ENCODE measurements at regions not wholly inside any gene's neighbourhood (a gene's known extent, or its start where the extent isn't known, plus 50 kb on each side); places are given as distances from the start of the nearest gene placed in this dataset.

DNA sequence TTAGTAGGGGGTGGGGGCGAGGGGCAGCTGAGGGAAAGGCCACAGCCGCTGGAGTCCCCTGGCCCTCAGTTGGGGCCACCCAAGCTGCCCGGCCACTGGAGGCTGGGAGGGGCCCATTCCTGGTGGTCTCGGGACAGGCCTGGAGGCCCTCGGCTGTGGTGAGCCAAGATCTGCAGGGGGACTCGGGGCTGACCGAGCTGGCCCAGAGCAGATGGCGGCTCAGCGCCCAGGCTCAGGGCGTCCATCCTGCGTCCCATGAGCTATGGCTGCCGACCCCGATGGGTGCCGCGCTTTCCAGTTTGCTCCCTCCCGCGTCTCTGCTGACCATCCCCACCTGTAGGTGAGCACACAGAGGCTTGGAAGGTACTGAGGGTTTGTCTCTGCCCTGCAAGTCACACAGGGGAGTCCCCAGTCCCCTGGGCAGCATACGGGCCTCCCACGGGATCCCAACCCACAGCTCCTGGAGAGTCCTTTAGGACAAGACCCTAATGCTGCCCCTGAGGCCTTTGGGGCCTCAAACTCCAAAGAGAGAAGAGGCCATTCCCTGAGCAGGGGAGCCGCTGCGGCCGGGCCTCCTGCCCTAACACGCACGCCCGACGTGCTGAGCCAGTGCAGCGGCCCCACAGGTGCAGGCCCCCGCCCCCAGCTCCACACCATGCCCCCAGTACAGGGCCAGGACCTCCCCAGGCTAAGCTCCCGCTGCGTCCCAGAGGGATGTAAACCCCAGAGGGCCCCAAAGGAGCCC is 107.2 kb downstream of the MICALL2 start:
- H3K27me3 ChIP-seq: peaks cover 44% of the 10 kb centered on the region
- intact Hi-C loops (cut with DNase I): no loop called here
- no peak overlapping the region for H3K4me3 ChIP-seq
- TF ChIP-seq, protein P1, sequence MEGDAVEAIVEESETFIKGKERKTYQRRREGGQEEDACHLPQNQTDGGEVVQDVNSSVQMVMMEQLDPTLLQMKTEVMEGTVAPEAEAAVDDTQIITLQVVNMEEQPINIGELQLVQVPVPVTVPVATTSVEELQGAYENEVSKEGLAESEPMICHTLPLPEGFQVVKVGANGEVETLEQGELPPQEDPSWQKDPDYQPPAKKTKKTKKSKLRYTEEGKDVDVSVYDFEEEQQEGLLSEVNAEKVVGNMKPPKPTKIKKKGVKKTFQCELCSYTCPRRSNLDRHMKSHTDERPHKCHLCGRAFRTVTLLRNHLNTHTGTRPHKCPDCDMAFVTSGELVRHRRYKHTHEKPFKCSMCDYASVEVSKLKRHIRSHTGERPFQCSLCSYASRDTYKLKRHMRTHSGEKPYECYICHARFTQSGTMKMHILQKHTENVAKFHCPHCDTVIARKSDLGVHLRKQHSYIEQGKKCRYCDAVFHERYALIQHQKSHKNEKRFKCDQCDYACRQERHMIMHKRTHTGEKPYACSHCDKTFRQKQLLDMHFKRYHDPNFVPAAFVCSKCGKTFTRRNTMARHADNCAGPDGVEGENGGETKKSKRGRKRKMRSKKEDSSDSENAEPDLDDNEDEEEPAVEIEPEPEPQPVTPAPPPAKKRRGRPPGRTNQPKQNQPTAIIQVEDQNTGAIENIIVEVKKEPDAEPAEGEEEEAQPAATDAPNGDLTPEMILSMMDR (IDR thresholded peaks at IDR 0.05): no peak
- no peak for TF ChIP-seq POLR2A (IDR thresholded peaks at IDR 0.05)
- H3K9me3 ChIP-seq (replicated peaks in 1 of 3): no peaks in the 10 kb centered on the region
- WGBS, 4 donors: 67 to 82% (median 80%) methylated on average over 4 to 30 of the region's 30 CpGs
- no peaks in the 10 kb centered on the region for H3K36me3 ChIP-seq (replicated peaks in 1 of 2)
- no peaks in the 10 kb centered on the region for H3K4me1 ChIP-seq (replicated peaks in 1 of 2)
- DNase-seq: no peak
- H3K27ac ChIP-seq: no peak overlapping the region

DNA sequence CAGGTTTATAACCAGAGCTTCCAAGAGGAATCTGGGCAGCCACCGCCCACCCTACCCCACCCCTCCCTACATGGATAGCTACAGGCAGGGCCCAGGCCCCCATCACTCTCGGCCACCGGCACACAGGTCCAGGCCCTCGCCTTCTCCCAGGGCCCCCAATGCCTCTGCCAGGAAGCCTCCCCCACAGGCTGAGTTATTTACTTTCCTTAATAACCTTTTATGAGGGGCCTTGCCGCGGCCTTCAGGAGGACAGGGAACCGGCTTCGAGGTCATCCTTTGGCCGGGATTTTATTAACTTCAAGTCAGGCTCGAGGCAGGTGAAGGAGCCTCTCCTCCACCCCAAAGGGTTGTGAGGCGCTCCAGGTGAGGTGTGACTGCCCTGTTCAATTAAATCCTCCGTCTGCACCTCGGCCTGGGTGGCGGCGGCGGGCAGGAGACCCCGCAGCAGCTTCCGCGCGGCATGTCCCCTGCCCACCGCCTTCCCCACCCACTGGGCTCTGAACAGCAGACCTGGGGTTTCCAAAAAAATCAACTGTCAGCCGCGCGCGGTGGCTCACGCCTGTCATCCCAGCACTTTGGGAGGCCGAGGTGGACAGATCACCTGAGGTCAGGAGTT is 106.5 kb downstream of the MICALL2 start:
- Histone ChIP-seq H3K9me3 (replicated peaks in 1 of 3) (no peaks in the 10 kb centered on the region), H3K27me3 (peaks cover 38% of the 10 kb centered on the region), H3K4me1 (replicated peaks in 1 of 2) (no peaks in the 10 kb centered on the region), H3K4me3 (no peak overlapping the region), H3K36me3 (replicated peaks in 1 of 2) (no peaks in the 10 kb centered on the region), H3K27ac (no peak overlapping the region)
- WGBS, 4 donors: 71 to 79% (median 73%) methylated on average over 19 to 27 of the region's 27 CpGs
- no peak for DNase-seq
- TF ChIP-seq, protein P1 (IDR thresholded peaks at IDR 0.05): no peak
- intact Hi-C loops (cut with DNase I): no loop called here

DNA sequence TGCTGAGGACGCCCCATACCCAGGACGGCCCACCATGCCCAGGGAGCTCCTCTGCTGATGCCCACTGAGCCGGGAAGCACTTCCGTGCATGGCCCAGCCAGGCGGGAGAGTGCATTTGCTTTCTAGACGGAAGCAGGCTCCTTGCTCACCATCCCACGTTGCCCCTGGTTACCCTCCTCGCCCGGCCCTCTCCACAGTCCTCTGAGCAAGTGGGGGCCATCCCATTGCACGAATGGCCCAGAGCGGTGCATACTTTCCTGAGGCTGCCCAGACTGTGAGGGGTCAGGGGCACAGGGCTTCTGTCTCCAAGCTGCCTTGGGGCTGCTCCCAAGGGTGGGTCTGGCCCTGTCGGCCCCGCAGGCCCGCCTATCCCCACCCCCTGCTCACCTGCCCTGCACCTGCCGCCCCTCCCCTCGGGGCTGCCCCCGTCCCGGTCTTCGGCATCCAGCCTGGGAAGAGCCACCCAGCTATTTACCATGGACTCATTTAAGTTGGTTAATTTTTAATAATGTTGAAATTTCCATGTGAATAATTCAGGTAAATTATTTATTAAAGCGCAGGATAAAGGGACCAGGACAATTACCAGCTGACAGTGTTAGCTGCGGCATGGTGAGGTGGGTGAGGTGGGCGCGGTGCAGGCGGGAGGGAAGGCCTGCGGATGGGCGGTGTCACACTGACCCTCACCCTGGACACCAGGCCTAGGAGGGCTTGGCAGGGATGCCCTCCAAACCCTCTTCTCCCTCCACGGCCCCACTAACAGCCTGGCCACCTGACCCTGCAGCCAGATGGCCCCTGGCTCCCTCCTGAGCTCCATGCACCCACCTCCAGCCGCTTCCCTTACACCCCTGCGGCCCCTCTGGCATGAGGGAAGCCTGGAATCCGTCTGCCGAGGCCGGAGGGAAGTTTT is 104.4 kb downstream of the MICALL2 start:
- Histone ChIP-seq H3K4me3 (no peak overlapping the region), H3K36me3 (replicated peaks in 1 of 2) (no peaks in the 10 kb centered on the region), H3K9me3 (replicated peaks in 1 of 3) (no peaks in the 10 kb centered on the region), H3K4me1 (replicated peaks in 1 of 2) (no peaks in the 10 kb centered on the region), H3K27ac (no peak overlapping the region), H3K27me3 (peaks cover 35% of the 10 kb centered on the region)
- DNase-seq: no peak
- WGBS, 4 donors: 57 to 70% (median 64%) methylated on average over 21 to 32 of the region's 32 CpGs
- intact Hi-C loops (cut with DNase I): no loop called here
- TF ChIP-seq, protein P1 (IDR thresholded peaks at IDR 0.05): no peak
- TF ChIP-seq POLR2A (IDR thresholded peaks at IDR 0.05): no peak

Measured in adrenal gland (tissue), 9 donors.